GM19372 (cell line): ENCODE measurements at regions not wholly inside any gene's neighbourhood (a gene's known extent, or its start where the extent isn't known, plus 50 kb on each side); places are given as distances from the start of the nearest gene placed in this dataset.
A peak's percentile ranks its signal among the peaks of the same experiment; 100 is the strongest.
"Not testable (repeated sequence)": the region's sequence is repeated elsewhere in the genome, so short reads cannot be mapped to it uniquely, and the experiment has no call there.

ENCODE experiments used
- ATAC-seq: cut with Tn5 transposase; IDR thresholded peaks from one replicate; pipeline ENCODE4 v1.9.1; 2021; ENCODE audit warnings: mild to moderate bottlenecking, low read depth, moderate library complexity; ENCODE audit not compliant: unreplicated experiment

DNA sequence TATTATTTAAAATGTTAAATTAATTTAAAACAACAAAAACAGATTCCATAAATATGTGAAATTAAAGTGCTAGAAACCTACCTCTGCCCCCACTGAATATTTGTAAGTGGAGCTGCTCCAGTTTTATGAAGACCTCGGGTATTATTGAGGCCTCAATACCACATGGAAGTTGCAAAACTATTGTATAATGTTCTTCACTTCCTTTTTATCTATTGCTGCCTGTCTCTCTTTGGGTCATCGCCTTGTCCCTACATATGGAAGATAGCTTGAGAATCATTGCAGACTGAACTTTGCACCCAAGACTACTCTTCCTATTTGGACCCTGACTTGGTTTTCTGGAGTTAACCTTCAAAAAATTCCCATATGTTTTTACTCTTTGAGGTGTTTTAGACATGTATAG is 212.1 kb upstream of the NETO1 start:
- no peak for ATAC-seq

DNA sequence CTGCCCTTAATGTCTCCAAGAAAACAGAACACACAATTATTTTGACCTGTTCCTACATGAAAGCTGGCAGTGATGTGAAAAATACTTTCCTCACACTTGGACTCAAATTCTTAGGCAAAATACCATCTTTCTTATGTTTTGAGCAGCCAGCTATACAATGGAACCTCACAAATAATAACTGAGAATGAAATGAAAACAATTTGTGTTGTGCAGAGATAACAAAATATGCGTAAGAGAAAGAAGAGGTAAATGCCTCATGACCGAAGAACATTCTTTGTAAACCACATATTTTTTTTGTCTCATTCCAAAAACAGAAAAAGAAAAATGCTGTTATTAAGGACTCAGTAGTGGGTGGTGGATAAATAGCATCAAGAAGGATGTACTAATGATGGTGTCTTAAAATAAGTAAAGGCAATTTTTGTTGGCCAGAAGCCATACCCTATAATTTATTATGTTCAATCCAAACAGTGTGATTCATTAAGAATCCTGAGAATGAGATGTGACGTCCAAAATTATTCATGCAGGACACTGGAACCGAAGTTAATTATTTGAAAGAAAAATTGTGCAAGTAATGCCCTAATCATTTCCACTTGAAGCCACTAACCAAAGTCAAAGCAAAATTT is 193.0 kb upstream of the NETO1 start:
- ATAC-seq, result no peak

DNA sequence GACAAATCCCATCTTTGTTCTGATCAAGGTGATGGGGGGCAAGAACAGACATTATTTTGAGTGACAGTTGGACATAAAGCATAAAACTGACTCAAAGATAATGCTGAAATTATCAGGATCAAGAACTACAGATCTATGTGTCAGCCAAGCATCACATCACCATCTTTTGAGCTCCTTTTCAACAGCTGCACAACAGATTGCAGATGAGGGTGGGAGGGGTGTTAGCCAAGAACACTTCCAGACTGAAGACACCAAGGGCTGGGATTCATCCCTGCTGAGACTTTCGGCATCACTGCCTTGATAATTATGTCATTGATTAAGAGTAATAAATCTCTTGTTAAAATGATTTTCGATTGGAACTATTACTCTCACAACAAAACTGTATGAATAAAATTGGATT is 191.5 kb upstream of the NETO1 start:
- ATAC-seq, result no peak

DNA sequence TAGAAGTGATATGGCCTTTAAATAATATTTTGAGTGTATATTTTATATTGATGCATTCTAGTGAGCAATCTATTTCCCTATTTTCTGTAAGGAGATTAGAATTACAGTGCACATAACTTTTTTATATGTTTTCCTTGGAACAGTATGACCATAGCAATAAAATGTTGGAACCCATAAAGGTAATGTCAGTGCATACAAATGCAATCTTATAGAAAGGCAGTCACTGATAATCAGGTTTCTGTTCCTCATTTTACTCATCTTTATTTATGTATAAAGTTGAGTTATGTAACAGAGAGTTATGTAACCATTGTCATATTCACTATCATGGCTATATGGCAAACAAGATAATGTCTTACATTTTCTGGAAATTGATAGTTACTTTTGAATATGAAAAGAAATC is 179.9 kb upstream of the NETO1 start:
- ATAC-seq, result no peak

DNA sequence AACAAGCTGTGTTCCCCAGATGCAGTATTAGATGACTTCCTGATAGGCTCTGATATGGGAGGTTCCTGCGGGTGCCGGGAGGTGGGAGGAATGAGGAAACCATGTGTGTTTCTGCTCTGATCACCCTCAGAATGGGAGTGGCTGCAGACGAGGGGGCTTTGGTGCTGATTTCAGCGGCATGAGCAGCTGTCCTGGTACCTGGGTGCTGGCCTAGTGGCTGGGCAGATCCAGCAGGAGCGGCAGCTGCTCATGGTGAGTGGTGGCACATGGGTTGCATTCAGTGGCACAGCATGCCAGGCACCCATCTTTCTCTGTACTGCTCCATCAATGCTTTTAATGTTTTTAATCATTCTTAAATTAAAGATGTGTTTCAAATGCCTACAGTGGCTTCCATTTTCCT is 177.2 kb upstream of the NETO1 start:
- no peak for ATAC-seq

DNA sequence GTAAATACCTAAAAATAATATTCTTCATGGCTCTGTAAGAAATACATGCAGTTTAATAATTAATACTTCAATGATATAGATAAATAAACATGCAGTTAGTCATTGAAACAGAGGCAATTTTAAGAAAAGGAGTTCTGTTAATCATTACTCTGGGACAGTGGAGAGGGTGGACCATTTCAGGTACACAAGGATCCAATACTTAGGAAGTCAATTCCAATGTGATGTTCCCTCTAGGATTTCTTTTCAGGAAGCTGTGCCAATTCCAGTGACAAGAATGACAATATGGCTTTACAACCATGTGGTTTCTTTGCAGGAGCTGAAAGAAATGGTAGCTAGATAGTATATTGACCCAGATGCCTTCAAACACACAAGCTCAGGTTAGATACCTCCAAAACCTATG is 175.8 kb upstream of the NETO1 start:
- no peak for ATAC-seq

DNA sequence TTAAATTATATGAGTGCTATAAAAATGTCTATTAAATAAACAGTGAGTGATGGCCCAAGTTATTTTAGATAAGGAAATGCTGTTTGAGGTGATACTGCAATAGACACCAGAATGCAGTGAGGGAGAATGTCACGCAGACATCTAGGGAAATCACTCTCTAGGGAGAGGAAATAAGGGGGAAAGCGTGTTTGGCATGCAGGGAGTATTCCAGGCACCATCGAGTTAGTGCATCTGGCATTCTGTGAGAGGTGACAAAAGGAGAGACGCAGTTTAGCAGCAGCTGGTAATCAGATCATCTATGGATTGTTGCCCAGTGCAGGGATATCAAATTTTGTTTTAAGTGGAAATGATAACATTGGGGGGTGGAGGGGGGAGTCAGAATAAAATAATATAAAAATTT is 175.4 kb upstream of the NETO1 start:
- no peak for ATAC-seq

DNA sequence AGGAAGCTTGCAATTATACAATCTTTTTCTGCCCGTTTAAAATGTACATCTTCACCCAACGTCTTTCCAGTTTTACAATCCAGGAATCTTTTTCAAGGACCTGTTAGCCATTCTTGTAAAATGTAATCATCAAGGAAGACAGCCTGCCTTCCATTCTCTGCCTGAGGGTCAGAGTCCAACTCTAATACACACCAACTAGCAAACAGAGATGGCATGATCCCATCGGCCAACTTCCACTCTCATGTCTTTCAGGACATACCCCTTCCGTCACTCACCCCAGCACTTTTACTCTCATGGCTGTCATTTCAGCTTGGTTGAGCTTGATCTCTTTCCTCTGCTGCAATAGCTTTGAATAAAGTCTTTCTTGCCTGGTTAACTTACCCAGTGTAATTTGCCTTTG is 172.5 kb upstream of the NETO1 start:
- no peak for ATAC-seq

DNA sequence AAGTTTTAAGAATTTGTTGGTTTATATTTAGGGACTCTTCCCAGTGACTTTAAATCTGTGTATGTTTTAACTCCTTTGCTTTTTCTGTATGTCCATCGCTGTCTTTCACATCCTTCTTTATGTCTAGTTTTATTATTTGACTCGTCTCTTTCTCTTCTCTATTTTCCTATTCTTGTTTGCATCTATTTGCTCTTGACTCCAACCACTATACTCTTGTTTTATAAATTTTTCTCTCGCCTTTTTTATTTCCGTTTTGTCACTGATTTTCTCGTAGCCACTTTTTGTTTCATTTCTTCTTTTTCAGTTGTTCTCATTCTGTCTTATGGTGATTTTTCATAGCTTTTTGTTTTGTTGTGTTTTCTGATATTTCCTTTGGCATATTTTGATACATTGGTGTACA is 170.5 kb upstream of the NETO1 start:
- ATAC-seq, result peak; percentile 70

DNA sequence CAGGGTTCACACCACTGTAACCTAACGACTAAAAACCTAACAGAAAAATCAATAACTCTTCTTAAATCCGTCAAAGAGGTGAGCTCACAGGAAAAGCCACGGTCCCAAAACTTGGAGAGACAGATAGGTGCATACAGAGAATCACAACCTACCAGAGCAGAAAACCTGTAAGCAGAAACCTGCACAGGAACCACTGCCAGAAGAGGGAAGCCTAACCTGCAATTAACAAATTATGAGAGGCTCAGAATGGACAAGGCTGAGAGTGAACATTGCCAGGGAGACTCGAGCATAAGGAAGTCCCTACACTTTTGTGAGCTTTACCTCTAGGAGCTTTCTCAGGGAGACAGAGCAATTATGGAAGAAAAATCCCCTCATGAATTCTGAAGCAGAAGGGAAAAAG is 156.2 kb upstream of the NETO1 start:
- ATAC-seq, result no peak

DNA sequence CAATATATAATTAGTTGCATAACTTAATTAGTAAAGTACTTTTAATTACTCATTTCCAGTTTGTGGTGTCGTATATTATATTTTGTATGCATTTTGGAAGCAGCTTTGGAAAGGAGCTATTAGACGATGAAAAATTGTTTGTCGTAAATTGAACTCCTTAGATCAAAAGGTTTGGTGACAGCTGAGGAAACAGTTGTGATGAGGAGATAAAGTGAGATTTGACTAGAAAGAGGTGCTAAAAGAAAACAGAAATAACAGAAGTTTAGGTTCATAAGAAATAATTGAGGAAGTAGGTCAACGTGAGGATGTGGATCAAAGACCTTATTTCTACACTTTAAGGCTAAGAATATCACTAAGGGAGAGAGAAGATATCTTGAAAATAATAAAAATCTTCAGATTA is 141.9 kb upstream of the NETO1 start:
- no peak for ATAC-seq

DNA sequence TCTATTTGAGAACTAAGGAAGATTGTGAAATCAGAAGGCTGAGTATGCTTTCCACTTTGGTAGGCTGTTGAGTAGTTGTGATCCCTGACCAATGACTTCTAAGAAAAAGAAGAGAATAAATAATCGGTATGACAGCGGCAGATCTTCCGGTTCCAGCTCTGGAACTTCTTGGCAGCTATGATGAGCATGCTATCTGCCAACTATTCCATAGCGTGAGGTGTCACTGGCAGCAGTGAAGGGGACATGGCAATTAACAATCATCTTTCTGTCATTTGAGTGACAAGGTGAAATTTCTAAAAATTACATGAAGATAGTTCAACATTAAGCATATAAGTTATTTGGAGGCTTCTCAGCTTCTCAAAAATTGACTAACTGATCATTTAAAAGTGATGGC is 140.1 kb upstream of the NETO1 start:
- no peak for ATAC-seq

DNA sequence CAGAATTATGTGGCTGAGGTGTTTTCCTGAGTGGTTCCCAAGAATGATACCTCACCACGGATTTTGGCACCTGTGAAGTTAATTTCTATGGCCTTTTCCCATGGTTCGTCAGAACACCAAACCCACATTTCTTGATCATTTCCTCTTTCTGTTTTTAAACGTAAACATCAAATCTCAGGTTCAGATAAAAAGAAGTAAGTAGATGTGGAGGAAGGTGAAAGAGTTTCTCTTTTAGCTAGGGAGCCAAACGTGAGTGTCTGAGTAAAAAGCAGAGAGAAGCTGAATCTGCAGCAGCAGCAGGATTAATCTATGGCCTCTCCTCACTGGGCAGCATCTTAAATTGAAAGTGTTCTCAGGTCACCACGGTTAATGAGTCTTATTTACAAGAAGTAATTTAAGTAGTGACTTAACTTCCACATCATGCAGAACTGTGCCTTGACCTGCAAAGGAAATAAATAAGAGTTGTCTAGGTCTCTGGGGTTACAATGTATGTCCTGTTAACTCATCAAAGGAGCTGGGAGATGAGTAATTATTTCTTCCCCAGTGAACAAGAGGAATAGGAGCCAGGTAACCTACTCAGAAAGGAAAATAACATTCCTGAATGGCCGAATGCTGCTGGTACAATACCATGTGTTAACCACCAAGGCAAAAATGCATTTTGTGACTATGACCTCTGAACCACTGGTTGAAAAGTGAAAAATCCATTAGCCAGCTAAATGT is 139.6 kb upstream of the NETO1 start:
- ATAC-seq, result peak; percentile 54

DNA sequence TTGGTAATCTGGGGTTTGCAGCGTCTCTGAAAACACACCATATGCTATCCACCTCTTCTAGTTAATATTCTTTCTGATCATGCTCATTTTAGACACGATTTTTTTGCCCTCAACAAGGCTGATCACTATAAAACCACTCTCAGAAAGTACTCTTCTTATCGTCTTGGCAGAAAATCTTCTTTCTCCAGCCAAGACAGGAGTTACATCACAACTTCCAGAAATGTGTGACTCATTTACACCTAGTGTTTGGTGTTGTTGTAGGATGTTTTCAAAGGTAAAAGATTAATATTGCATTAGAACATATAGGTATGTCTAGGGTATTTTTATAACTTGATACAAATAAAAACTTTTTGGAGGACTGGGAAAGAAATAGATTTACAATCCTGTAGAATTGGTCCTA is 138.5 kb upstream of the NETO1 start:
- ATAC-seq, result no peak

DNA sequence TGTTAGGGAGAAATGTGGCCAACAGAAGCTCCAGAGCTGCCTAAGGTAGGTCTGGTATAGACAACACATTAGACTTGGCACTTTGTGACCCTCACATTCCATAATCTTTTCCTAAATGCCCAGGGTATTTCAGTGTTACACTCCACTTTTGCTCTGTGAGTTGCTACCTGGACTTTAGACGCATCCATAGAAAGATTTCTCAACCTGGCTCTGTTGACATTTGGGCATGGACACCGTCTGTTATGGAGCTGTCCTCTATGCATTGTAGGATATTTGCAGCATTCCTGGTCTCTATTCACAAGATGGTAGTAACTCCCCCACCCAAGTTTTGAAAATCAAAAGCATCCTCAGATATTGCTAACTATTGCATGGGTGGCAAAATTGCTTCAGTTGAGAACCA is 136.5 kb upstream of the NETO1 start:
- ATAC-seq, result no peak

DNA sequence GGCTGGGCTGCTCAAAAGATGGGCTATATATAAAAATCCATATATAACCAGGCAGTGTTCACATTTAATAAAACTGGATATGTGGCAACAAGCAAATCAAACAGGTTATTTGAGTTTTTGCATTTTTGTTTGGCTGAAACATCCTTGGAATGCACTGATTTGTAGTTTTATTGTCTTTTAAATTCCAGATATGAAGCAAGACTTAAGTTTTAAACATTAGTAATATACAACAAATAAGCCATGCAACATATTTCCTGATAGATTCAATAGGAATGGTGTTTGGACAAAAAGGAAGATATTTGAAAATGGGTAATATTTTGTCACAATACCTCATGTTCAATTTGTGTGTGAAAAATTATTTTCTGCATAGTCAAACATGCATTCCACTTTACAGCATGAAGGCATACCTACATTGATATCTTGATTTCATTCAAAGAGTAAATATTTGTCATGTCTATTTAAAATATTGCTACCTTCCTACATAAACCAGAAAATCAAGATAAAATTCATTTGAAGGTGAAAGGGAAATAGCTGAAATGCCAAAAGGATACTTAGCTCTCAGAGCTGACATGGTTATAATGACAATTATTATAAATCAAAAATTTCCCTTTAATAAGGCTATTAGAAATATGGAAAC is 132.3 kb upstream of the NETO1 start:
- no peak for ATAC-seq

DNA sequence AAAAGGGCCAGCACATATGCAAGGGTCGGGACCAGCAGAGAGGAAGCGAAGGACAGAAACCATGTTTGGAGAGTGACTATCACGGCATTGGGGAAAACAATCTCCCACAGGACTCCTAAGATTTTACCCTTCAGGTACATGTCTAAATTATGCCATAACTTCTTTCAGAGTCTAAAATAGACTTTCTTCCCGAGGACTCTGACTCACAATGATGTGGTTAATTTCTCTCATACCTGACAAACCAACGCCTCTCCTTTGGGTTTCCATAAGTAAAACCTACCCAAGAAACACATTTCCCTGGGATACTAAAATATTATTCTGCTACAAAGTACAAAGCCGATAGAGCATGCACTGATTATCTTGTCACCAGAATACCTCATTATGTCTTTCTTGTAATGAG is 127.8 kb upstream of the NETO1 start:
- no peak for ATAC-seq

DNA sequence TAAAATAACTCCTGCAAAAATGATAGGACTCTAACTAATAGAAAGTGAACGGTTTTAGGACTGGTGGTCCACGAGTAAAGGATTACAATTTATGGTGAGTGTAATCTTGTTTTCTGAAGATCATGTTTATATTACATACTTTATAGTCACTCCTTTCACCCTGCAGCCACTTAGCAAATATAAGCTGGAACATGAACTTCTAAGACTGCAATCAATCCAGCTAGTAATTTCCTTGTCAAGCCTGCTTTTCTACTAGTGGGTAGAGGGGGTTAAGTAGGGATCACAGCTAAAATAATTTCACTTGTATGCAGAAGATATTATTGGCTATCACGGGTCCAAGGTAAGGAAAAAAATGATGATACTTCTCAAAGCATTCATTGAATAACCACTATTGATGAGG is 125.5 kb upstream of the NETO1 start:
- ATAC-seq, result no peak

DNA sequence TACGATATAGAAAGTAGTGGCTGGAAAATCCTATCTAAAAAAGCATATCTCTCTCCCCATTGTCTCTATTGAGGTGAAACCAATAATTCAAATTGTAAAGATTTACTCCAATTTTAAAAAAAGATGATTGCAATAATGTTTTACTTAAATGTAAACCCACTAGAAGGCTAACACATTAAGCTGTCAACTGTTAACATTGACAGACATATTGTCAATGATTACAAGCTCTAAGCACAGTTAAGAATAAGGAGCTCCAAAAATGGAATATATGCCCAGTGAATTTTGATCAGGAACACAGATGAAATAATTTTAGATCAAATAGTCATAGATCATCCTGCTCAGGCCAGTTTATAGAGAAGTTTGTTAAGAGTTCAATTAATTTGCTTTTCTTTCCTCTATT is 123.6 kb upstream of the NETO1 start:
- ATAC-seq, result no peak

DNA sequence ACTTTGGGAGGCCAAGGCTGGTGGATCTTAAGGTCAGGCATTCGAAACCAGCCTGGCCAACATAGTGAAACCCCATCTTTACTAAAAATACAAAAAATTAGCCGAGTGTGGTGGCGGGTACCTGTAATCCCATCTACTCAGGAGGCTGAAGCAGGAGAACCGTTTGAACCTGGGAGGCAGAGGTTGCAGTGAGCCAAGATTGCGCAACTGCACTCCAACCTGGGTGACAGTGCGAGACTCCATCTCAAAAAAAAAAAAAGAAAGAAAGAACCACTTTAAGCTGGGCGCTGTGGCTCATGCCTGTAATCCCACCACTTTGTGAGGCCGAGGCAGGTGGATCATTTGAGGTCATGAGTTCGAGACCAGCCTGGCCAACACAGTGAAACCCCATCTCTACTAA is 119.8 kb upstream of the NETO1 start:
- ATAC-seq, result not testable (repeated sequence)

DNA sequence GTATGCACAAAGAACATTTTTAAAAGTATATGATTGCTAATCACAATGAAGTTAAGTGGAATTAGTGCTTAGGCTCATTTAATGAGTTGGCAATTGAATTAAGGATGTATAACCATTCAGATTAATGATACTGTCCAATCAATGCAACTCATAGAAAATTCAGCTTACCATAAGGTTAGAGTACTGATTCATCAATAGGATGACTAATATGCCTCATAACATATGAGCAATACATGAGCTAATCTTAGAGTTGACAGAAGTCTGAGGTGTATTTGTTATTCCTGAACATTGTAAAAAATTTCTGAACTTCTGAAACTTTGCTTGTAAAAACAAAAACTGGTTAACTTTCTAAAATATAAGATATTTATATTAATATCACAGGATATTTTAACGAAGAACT is 118.3 kb upstream of the NETO1 start:
- ATAC-seq, result peak; percentile 43

DNA sequence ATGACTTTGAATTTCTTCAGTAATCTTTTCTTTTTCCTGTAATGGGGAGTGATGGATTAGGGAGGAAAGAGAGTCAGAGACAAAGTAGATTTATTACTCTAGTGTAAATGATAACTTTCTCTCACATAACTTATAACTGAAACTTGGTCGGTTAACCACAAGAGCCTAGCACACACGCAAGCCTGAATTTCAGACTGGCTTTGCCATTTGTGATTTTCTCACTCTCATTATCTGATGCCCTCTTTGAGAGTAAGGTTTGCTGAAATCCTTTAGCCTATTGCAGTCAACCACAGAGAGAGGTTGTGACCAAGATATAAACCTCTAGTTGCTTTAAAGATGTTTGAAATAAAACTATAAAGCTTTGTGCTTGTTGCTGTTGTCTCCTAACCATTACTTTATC is 117.9 kb upstream of the NETO1 start:
- ATAC-seq, result peak; percentile 91
